HG02642 (cell line): ENCODE measurements at regions not wholly inside any gene's neighbourhood (a gene's known extent, or its start where the extent isn't known, plus 50 kb on each side); places are given as distances from the start of the nearest gene placed in this dataset.

Source experiments
- ATAC-seq: cut with Tn5 transposase; IDR thresholded peaks from one replicate; pipeline ENCODE4 v1.9.1; 2021; ENCODE audit warnings: mild to moderate bottlenecking; ENCODE audit not compliant: unreplicated experiment, poor library complexity

DNA sequence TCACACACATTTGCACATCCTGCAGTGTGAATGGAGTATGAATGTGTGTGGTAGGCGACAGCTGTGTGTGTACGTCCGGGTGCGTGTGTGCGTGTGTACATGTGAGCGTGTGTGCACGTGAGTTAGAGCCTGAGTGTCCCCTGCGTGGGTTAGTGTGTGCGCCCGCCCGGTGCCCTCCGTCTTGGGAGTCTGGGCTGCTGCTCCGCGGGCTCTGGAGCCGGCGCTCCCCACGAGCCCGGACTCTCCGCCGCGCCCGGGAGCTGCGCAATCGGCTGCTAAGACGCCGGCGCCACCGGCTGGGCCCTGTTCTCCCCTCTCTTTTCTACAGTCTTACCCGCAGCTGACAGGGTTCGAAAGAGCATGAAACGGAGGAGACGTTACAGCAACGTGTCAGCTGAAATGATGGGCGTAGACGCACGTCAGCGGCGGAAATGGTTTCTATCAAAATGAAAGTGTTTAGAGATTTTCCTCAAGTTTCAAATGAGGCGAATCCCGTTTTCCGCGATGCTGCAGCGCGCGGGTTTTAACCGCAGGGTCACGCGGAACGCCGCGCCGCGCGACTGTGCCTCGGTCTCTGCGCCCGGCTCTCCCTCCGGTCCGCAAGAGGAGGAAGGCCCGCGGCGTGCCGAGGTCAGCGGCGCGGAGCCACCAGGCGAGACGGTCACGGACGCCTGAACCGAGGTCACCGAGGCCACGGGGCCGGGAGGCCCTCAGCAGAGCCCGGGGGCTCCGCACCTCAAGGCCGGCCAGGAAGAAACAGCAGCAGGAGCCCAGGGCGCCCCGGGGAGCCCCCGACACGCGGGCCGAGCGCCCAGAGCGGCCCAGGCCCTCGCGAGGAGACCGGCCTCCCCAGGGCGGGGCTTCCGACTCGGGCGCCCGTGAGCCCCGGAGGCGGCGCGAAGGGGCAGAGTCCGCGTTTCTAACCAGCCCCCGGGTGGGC, 95.3 kb upstream of the BHLHE23 start:
- peak; percentile 54 for ATAC-seq

DNA sequence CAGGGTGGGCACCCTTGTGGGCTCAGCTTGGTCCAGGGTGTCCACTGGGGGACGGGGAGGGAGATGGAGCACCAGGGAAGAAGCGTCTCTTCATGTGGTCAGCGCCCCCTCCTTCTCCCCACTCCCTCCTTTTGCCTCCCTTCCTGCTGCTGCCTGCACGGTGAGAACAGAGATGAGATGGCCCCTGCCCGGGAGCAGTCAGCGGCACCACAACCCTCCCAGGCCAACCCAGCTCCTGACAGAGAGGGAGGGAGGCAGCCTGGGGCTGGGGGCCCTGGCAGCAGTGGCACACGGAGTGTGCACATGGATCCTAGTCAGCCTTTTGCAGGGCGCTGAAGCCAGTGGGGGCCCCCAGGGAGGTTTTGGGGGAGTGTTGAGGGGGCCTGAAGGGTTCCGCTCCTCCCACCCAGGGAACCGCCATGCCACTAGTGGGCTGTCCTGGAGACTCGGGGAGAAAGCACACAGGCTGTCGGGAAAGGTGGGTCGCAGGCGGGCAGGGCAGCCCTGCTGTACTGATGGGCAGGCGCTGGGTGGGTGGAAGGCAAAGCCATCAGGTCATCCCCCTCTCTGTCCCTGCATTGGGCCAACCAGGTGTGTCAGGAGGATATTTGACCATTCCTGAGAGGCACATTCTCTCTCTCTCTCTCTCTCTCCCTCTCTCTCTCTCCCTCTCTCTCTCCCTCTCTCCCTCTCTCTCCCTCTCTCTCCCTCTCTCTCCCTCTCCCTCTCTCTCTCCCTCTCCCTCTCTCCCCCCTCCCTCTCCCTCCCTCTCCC, 94.3 kb upstream of the BHLHE23 start:
- ATAC-seq: no peak

DNA sequence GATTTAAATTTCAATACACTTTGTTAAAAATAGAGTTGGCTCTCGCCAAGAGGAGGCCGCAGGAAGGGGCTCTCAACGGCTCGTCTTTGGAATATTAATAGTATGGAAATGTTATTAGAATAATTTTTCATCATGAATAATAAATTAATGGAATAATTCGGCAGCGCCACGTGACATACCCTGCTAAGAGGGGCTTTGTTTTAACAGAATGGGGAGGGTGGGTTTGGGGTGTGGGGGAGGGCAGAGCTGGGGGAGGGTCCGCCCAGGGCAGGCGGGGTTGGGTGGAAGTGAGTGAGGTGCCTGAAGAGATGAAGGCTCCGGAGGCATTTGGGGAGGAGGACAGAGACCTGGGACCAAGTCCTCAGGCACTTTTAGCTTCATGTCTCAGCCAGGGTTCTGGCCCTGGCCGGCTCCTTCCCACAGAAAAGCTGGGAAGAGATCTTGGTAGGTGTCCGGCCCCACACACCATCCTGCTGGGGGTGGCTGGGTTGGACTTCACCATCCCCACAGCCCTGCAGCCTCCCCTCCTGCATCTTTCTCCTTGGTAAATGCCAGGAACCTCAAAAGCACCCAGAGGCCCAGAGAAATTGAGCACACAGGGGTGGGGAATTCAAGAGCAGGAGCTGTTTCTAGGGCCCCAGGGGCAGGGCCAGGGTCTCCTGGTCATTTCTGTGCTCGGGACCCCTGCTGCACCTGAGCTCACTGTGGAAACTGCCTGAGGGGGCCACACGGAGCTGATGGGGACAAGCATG, 93.6 kb upstream of the BHLHE23 start:
- ATAC-seq: no peak

DNA sequence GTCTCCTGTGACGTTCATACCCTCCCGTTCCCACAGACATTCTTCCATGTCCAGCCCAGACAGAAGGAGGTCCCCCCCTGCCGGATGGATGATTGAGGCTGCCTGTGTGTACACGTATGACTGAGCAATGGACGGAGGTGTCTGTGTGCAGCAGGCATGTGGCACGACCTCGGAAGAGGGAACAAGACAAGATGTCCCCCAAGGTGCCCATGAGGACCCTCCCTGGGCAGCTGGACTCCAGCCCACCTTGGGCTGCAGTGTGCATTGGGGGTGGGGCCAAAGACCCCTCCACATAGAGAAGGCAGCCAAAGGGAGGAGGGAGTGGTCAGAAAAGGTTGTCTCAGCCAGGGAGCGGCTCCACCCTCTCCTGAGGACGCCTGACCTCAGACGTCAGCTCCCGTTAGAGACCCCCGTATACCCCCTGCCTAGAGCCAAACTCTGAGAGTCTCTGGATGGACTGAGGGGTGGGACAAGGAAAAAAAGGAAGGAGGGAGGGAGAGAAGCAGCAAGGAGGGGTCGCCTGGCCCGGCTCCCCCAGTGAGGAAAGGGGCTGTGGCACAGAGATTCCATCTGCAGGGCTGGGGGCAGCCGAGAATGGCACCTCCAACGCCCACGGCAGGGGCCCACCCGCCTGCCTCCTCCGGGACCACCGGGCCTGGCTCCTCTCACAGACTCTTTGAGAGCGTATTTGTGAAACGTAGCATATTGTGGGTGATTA, 92.9 kb upstream of the BHLHE23 start:
- ATAC-seq: no peak

DNA sequence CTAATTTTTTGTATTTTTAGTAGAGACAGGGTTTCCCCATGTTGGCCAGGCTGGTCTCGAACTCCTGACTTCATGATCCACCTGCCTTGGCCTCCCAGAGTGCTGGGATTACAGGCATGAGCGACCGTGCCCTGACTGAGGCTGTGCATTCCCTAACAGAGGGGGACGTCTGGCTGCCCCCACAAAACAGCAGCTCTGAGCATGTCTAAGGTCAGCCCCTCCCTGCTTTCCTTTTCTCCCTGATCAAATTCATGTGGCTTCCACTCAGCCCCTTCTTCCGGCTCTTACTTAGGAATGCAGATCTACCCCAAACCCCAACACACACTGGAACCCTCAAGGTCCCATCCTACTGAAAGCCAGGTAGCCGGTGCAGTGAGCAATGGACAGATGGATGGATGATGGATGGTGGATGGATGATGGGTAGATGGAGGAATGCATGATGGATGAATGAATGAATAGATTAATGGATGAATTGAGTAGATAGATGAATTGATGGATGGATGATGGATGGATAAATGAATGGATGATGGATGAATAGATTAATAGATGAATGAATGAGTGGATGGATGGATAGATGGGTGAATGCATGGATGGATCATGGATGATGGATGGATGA, 91.5 kb upstream of the BHLHE23 start:
- no peak for ATAC-seq

DNA sequence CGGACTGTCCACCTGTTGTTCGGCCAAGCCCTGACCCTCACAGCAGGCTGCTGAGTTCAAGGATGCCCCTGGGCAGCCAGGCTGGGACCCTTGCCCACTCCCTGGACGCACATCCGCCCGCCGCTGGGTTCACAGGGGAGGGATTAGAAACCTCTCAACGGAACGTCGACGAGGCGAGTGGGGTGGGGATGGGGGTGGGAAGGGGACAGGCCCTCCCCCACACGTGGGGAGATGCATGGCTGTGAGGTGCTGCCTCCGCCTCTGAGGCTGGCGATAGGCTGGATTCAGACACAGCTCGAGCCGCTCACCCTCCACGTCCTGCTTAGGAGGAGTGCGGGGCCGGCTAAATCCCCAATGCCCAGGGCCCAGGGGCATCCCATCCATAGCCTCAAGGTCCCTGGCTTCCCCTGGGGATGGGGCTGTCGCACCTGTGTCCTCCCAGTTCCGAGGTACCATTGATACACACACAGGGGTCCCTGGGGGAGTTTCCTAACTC, 90.6 kb upstream of the BHLHE23 start:
- ATAC-seq: no peak

DNA sequence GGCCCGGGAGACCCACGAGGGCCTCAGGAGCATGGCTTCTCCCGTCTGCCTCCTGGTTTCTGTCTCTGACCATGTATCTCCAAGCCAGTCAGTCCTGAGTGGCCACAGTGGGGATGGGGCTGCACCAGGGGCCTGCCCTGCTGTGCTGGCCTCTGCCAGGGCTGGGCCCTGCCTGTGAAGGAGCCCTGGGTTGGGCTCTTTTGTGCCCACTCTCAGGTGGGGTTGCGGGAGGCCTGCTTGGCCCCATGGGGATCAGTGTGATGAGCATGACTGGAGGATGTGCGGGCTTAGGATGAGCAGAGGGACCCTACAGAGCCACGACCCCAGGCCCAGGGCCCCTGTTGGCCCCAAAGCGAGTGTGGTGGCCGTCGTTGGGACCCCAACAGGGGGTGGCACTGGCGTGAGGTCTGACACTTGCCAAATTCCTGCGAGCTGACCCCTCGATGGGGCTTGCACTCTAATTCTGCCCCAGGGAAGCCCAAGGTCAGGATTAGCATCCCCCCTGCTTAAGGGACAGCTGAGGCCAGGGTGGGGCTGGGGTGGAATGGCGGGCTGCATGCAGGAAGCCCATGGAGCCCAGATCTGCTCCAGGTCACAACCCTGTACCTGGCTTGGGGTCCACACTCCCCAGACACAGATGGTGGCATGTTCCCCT, 90.0 kb upstream of the BHLHE23 start:
- no peak for ATAC-seq

DNA sequence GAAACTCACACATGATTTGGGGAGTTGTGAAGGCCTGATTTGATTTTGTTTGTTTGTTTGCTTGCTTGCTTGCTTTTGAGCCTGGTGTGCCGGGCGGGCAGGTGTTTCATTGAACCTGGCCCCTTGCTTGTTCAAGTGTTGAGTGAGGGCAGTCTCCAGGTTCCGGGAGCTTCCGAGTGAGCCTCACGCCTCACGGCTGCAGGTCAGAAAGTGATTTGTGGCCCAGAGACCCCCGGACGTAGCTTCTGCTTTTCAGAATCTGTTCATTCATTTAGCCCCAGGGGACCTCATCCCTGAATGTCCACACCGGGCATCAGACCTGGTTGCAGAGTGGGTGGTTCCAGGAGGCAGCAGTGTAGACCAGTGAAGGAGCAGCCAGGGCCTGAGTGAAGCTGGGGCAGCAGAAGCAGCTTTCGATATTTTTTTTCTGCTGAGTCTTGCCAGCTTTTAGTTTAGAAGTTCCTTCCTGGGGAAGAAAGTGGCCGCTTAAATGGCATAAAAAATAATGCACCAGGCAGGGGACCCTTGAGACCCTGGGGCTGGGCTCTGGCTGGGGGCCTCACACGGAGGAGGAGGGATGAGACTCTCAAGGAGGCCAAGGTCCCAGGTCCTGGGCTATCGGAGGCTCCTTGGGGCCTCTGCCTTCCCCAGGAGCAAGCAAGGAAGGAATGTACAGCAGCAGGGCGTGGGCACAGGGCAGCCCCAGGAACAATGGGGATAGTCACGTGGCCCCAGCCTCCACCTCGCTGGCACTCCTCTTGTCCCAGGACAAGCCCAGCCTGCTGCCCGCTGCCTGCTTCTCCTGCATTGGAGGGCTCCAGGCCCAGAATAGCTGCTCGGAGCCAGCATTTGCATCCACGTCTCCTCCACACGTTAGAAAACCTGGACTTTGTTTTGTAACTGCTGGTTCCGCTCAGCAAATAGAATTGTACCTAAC, 89.2 kb upstream of the BHLHE23 start:
- no peak for ATAC-seq

DNA sequence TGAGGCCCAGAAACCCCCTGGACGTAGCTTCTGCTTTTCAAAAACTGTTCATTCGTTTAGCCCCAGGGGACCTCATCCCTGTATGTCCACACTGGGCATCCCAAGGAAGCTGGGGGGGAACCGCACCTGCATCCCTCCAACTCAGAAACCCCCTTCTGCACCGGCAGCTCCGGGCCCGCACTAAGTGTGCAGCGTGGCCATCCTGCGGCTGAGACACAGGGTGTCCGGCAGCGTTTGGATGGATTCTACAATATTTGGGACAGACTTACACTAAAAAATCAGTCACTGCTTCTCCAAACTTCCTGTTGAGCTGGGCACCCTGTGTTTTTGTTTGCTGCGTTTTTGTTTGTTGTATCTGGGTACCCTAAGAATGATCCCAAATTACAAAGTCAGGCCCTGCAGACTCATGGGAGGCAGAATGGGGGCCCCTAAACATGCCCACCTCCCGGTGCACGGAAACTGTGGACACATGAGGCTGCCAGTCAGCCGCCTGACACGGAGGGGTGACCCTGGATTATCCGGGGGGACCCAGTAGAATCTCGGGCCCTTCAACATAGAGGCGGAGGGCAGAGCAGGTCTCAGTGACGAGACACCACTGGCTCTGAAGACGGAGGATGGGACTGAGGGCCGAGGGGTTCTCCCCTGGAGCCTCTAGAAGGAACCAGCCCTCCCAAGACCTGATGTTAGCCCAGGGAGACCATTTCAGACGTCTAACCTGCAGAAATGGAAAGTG, 88.2 kb upstream of the BHLHE23 start:
- ATAC-seq: no peak

DNA sequence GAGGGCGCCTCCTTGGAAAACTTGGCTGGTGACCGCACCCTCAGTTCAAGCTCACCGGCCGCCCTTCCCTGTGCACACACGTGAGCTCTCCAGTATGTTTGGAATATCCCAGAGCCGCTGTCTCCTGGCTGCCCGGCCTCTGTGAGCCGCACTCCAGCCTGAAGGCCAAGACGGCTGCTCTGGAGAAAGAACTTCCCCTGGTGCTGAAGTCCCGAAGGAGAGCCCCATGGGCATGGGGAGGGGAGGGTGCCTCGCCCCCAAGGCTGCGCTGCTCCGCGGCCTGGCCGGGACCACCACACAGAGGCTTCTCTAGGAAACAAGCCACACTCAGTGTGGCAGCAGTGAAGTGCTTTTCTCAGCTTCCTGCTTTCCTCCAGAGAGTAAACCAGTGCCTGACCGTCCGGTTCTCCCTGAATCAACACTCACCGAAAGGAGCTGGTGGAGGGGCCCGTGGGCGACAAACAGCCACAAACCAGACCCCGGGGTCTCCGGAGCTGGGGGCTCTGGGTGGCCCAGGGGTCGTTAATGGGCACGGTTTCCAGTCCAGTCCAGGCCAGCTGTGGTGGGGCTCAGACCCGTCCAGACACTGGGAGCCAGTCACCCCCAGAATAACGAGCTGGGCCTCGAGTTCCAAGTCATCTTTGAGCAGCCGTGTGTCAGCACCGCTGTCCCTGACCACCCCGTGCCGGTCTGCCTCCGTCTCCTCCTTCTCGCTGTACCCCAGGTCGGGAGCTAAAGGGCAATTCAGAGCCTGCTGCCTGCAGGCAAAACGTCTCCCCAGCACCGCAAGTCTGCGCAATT, 87.4 kb upstream of the BHLHE23 start:
- no peak for ATAC-seq

DNA sequence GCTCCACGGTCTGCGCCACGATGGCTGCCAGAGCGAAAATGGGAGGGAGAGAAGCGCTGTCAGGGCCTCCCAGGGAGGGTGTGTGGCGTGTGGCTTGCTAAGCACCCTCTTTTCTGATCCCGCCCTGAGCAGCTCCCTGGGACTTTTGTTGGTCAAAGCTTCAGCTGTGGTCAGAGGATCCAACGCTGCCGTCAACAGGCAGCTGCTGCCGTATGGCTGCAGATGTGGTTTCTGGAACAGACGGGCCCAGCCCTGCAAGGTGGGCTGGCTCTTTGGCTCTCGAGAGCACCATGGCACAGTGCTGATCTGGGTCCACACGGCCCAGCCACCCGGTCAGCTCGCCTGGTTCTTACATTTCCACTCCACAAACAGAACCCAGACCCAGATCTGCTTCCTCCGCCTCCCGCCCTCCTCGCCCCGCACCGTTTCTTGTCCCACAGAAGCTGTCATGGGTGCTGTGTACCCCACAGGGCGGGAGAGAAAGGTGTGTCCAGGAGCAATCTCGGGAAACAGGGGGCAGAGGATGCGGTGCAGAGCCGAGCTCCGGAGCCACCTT, 86.0 kb upstream of the BHLHE23 start:
- ATAC-seq: no peak

DNA sequence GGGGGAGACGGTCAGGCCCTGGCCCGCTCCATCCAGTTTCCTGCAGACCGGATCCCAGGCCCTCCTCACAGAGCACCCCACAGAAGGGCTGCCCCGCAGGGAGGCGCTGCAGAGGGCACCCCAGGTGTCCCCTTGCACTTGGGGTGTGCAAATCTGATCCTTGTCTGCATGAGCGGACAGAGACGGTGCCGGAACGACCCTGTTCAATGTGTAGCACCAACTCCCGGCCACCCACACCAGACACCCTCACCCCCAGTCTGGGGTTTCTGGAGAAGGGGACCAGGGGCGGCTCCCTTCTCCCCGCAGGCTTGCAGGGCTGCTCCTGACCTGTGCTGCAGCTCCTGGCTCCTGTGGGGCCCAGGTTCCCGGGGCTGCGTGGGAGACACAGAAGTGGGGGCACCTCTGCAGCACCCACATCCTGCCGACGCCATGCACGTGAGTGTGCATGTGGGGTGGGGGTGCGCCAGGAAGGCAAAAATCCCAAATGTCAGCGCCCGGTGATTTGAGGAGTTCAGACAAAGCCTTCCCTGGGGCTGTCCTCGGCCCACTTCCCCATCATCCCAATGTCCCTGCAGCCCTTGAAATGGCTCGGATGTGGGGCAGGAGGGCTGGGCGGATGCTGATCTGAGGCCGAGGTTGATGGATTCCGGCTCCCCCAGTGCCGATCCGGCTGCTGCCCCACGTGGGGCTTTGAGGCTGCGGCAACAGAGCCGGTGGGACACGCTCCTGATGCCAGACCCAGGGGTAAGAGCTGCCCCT, 85.3 kb upstream of the BHLHE23 start:
- no peak for ATAC-seq

DNA sequence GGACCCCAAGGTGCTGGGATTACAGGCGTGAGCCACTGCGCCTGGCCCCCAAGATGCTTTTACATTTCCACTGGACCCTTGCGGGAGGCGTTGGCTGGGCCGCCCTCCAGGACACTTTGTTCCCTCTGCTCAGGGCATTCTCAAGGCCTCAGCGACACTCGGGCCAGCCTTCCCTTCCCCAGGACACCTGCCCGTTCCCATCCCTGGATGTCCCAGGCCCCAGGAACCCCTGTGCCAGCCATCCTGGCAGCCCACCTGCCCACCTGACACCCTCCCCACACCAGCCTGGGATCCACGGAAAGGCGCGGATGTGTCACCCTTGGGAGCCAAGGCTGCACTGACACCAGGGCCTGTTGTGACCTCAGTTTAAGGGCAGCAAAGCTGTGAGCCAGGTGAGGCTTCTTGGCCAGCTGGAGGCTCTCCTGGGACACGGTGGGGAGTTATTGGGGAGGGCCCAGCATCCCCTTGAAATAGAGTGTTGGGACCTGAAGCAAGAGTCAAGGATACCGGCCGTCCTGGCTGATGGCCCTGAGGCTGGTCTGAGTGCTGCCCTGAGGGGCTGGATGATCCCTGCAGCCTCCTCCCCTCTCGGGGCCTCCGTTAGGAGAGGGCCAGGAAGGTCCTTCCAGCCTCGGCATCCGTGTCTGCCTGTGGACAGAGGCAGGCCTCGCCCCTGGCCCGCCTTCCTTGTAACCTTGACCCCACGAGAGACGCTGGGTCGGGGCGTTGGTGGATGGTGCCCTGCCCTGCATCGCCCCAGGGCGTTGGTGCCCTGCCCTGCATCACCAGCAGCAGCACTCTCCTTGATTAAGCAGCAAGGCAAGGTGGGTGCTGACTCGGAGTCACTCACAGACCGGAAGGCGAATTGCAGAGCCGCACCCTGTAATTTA, 84.2 kb upstream of the BHLHE23 start:
- ATAC-seq: no peak

DNA sequence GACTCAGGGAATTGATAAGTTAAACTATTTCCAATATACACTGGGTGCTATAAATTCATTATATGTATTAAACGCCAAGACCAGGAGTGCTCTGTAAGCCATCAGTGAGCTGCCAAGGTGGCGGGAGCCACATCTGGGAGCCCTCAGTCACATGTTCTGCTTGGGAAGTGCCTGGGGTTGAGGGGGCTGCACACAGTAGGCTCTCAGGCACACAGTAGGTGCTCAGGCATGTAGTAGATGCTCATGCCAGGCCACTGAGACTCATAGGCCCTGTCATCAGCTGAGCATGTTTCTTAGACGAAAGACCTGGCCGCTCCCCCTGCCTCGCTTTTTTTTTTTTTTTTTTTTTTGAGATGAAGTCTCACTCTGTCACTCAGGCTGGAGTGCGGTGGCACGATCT, 83.3 kb upstream of the BHLHE23 start:
- no peak for ATAC-seq
